ENCODE measurements at regions not wholly inside any gene's neighbourhood (a gene's known extent, or its start where the extent isn't known, plus 50 kb on each side); places are given as distances from the start of the nearest gene placed in this dataset.

DNA sequence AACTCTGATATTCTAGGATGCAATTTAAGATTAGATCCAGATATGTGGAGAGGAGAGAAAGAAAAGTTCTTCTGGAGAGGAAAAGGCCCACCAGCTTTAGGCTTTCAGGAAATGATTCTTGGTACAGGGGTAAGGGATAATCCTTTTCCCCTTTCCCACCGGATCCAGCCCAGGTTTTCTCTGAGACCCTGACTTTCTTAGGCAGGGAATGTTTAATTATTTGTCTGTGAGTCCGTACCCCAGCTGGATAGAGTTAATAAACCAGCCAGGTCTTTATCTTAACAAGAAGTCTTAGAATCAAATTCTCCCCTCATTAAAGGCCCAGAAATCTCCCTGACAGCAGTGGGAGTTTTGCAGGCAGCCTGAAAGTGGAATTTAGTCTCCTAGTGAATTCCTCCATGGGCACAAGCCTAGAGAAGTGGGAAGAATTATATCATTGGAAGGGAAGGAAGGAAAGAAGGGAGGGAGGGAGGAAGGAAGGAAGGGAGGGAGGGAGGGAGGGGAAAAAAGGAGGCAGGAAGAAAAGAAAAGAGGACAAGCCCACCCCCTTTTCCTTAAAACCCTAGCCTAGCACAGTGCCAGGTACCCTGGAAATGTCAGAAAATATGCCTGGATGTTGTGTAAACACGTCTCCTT, 189.0 kb downstream of the PLPP3 start:
- no peak for DNase-seq

GRCh38 chr1:56389813-56390212, 189.6 kb downstream of the PLPP3 start:
- DNase-seq = no peak

DNA sequence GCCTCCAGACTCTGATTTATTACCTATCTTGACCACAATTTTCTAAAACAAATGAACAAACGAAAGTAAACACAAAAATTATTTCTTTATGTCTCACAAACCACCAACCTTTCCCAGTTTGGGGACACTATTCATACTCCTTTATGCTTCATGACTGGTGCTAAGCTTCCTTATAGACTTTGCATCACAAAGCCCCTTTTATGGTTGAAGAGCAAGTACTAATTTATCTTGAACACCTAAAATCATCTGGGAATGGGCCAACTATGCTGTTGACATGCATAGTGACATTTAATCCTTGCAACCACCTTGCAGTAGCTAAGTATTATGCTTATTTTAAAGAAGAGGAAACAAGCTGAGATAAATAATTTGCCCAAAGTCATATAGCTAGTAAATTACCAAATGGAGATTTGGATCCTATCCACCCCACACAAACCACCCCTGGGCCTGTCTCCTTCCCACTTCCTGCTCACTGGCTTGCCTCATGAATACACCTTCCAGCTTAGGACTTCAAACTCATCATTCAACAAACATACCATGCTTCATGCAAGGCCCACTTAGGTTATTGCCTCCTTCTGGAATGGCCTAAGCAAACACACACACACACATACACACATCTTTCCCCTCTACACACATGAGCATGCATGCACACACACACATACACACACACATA, 192.2 kb downstream of the PLPP3 start:
- DNase-seq = no peak

DNA sequence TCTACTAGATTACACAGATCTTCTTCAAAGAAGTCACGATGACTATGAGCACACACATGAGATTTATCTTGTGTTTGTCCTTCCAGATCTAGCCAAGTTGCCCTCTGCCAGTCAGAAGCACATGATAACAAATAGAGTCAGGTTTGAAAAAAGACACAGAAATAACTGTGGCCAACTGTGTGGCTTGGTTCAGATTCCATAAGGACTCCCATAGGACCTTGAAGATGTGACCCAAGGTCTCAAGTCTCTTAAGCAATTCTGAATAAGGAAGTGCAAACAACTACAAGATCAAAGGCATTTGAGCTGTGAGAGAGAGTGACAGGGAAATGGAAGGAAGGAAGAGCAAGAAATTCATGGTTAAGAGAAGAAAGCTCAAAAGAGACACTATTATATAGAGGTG, 194.0 kb downstream of the PLPP3 start:
- no peak for DNase-seq

GRCh38 chr1:56382929-56383328, 196.4 kb downstream of the PLPP3 start:
- no peak for DNase-seq

DNA sequence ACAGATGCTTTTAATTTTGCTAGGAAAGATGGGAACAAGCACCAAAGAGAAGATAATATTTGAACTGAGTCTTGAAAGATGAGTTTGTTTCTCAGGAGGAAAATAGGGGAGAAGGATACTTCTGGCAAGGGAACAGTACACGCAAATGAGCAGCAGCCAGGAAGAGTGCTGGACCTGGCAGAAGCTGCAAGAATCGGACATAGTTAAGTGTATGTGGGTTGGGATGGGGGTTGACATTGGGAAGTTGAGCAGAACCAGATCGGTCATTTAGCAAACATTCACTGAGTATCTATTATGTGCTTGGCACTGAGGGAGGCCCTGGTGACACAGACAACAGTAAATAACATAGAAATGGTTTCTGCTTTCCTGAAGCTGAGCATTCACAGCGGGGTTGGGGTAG, 198.8 kb downstream of the PLPP3 start:
- no peak for DNase-seq

- DNase-seq = no peak
Measured at GRCh38 chr1:56378341-56379070, 200.9 kb downstream of the PLPP3 start.

- DNase-seq = no peak
Measured at GRCh38 chr1:56377431-56377830, 201.9 kb downstream of the PLPP3 start.

GRCh38 chr1:56376188-56376984, 203.0 kb downstream of the PLPP3 start:
- no peak for DNase-seq

- DNase-seq = no peak
Measured at GRCh38 chr1:56375326-56375804, 204.0 kb downstream of the PLPP3 start.

DNA sequence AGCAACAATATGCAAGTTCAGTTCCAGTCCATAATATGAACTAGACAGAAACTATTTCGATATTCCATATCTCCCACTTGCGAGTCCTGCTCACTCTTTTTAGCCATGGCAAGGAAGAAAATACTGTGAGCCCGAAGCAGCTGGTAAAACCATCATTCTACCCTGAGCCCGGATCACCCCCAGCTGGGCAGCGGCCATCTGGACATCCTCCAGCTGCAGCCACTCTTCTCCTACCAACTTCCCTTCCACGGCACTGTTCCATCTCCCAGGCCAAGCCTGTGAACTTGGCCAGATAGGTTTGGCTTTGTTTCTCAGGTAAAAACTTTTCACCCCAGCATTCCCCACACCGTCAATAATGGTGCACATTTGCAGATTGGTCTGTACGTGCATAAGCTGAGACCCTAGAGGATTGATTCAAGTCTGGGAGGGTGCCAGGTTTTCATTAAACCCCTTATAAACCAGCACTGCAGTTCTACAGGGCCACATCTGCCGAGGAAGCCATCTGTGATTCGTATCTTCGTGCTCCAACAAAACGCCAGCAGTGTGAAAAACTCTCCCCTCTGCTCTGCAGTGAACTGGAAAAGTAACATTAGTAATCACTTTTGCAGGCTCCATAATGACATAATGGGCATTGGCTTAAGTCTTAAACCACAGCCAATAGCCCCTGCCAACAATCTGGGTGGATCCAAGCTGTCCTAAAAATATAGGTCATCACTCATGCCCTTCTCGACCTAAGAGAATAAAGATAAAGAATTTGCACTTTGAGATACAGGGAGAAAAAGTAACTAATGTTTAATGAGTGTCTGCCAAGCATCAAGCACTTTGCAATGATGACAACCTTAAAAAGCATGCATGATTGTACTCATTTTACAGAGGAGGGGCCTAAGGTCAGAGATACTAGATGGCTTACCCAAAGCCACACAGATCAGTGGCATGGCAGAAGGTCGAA, 205.1 kb downstream of the PLPP3 start:
- DNase-seq = no peak

GRCh38 chr1:56370513-56370912, 208.8 kb downstream of the PLPP3 start:
- DNase-seq = no peak

DNA sequence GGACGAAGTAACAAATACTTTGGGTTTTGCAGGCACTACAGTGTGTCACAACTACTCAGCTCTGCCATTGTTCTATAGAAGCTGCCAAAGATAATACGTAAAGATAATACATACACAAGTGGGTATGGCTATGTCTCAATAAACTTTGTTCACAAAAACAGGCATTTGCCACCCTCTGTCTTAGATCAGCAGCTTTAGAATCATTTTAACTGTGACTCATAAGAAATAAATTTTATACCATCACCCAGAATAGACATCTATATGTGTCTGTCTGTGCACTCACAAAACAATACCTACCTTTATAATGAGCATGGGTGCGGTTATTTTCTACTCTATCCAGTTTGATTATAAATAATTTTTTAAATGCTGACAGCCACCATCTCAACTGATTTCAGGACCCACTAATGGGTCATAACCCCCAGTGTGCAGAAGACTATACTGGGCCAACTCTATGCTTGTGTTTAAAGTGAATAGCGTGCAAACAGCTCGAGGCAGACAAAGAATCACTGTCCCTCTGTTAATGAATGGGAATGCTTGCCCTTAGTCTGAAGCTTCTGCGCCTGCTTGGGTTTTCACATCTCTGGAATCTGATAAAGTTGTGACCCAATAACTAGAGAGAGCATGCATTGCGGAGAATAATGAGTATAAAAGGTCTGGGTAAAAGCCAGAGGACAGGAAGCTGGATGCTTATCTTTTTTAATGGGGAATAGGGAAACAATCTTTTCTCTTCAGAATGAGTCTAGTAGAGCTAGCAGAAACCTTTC, 216.2 kb downstream of the PLPP3 start:
- DNase-seq = no peak

GRCh38 chr1:56360021-56360420, 219.3 kb downstream of the PLPP3 start:
- no peak for DNase-seq

- no peak for DNase-seq
Measured at GRCh38 chr1:56359056-56359455, 220.3 kb downstream of the PLPP3 start.

DNA sequence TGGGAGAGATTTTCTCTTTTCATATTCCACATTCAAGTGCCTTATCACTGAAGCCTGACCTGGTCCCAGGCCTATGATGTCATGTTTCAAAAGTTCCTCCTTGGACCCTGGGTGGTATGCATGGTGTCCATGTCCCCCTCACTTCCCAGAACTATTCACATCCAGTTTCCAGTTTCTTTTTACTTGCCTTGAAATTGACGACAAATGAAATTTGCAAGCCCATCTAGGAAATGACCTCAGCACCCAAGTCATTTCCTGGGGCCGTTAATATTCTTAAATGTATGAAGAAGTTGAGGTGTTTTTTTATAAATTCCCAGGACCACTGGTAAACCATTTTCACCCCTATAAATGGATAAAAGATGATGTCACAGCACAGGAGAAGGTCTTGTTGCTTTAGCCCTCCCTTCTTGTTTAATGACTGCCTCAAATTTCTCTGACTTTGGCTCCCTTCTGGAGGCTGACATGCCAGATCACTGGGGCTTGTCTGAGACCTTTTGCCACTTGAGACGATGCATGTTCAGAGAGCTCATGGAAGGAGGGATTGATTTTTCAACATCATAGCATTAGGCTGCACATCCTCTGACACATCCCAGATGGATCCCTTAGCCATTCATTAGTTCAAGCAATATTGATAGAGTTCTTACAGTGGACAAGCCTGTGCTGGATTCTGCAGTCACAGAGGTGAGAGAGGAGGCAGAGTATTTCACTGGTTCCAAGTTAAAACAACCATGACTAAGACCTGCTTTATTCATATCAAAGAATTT, 221.3 kb downstream of the PLPP3 start:
- no peak for DNase-seq

DNA sequence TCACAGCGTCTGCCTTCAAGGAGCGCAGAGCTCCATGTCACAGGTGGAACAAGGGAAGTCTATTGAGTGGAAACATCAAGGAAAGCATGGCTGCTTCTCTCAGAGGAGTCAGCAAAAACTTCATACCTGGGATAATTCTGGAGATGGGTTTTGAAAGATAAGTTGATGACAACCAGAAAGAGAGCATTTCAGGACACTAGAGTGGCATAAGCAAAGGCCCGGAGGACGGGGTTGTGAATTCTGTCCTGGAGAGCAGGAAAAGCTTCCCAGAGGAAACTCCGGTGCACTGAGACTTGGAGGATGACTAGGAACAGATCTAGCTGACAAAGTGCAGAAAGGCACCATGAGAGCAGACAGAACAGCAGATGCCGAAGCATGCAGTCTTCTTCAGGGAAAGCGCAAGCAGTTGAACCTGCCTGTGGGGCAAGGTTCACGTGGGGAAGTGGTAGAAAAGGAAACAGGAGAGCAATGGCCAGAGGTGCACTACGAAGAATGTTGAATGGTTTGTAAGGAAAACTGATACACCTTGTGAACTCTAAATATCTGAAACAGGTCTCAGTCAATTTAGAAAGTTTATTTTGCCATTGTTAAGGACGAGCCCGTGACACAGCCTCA, 222.9 kb downstream of the PLPP3 start:
- DNase-seq = no peak

GRCh38 chr1:56355918-56356317, 223.4 kb downstream of the PLPP3 start:
- no peak for DNase-seq

- DNase-seq = no peak
Measured at GRCh38 chr1:56355422-56355821, 223.9 kb downstream of the PLPP3 start.

GRCh38 chr1:56345831-56346230, 233.5 kb downstream of the PLPP3 start:
- no peak for DNase-seq

Measured in activated effector memory CD4-positive, alpha-beta T cell treated with Interleukin-2 at 50 U/mL for 16 hours (primary cell).